IMR-90 (cell line): ENCODE measurements at regions not wholly inside any gene's neighbourhood (a gene's known extent, or its start where the extent isn't known, plus 50 kb on each side); places are given as distances from the start of the nearest gene placed in this dataset.

Source experiments
- ATAC-seq: fragments of 200-7000 bp; cut with Tn5 transposase; 2 replicates; pipeline ENCODE4 v1.9.1; 2020; ENCODE audit warnings: low read depth, mild to moderate bottlenecking, moderate library complexity
- BruUV-seq: library from RNA; stranded (reverse); fragments of 400-500 nt; replicated peaks from 2 replicates; lab custom pipeline; 2021; lab: Mats Ljungman, UMichigan
- CTCF ChIA-PET: fragments of 300-600 bp; formaldehyde crosslinking; extraction: SDS; loops from one replicate; lab custom pipeline; 2021; ENCODE audit warnings: antibody characterized with exemption; lab: Yijun Ruan, JAX
- POLR2A ChIA-PET: fragments of 300-600 bp; sonication (Branson Sonifier 250); formaldehyde crosslinking; loops from one replicate; lab custom pipeline; 2022; ENCODE audit warnings: antibody characterized with exemption; ENCODE audit not compliant: unreplicated experiment; lab: Charles Lee
- DNase-seq: peaks from one replicate; pipeline ENCODE4 v3.0.0; 2013
- H2AFZ ChIP-seq: replicated peaks from 2 replicates; pipeline ENCODE3; 2013; ENCODE audit warnings: low read length, mild to moderate bottlenecking; ENCODE audit not compliant: poor library complexity
- H2AK5ac ChIP-seq: 2 replicates; pipeline ENCODE4 v1.6.1; 2013; ENCODE audit warnings: low read depth, low read length, inconsistent platforms
- H2AK9ac ChIP-seq: replicated peaks from 2 replicates; pipeline ENCODE3; 2013; ENCODE audit warnings: mild to moderate bottlenecking, low read depth, low read length, moderate library complexity; ENCODE audit not compliant: poor library complexity
- H2BK120ac ChIP-seq: 2 replicates; pipeline ENCODE4 v1.6.1; 2013; ENCODE audit warnings: low read depth, low read length, inconsistent platforms
- H2BK15ac ChIP-seq: 3 replicates; pipeline ENCODE4 v1.6.1; 2013; ENCODE audit warnings: low read depth, low read length, inconsistent platforms
- H2BK20ac ChIP-seq: 2 replicates; pipeline ENCODE4 v1.6.1; 2013; ENCODE audit warnings: low read depth, mild to moderate bottlenecking, inconsistent platforms, low read length, moderate library complexity
- H2BK5ac ChIP-seq: 2 replicates; pipeline ENCODE4 v1.6.1; 2013; ENCODE audit warnings: mild to moderate bottlenecking, low read depth, low read length, inconsistent platforms; ENCODE audit not compliant: poor library complexity, severe bottlenecking
- H3K14ac ChIP-seq: replicated peaks from 2 replicates; pipeline ENCODE4 v1.6.1; 2013; ENCODE audit warnings: low read depth, low read length, inconsistent platforms
- H3K18ac ChIP-seq: 2 replicates; pipeline ENCODE4 v1.6.1; 2013; ENCODE audit warnings: low read depth, low read length, control low read depth
- H3K23ac ChIP-seq: 2 replicates; pipeline ENCODE4 v1.6.1; 2013; ENCODE audit warnings: low read depth, low read length, inconsistent platforms
- H3K27ac ChIP-seq: 2 replicates; pipeline ENCODE4 v1.5.1; 2013; ENCODE audit warnings: mild to moderate bottlenecking, control low read depth, low read length; ENCODE audit not compliant: insufficient read depth
- H3K27me3 ChIP-seq: 2 replicates; pipeline ENCODE4 v1.6.1; 2013; ENCODE audit warnings: low read length; ENCODE audit not compliant: control insufficient read depth, insufficient read depth
- H3K36me3 ChIP-seq: 2 replicates; pipeline ENCODE4 v1.6.1; 2013; ENCODE audit warnings: low read length, mixed read lengths; ENCODE audit not compliant: control insufficient read depth, insufficient read depth
- H3K4ac ChIP-seq: 2 replicates; pipeline ENCODE4 v1.6.1; 2013; ENCODE audit warnings: low read depth, low read length, inconsistent platforms
- H3K4me1 ChIP-seq: 2 replicates; pipeline ENCODE4 v1.6.1; 2013; ENCODE audit warnings: low read length, mixed read lengths; ENCODE audit not compliant: control insufficient read depth, insufficient read depth
- H3K4me2 ChIP-seq: 2 replicates; pipeline ENCODE4 v1.6.1; 2013; ENCODE audit warnings: low read depth, mild to moderate bottlenecking, control low read depth, low read length, moderate library complexity
- H3K4me3 ChIP-seq: 2 replicates; pipeline ENCODE4 v1.5.1; 2013; ENCODE audit warnings: low read depth, mild to moderate bottlenecking, control low read depth, low read length, moderate library complexity; ENCODE audit not compliant: insufficient read depth
- H3K56ac ChIP-seq: 2 replicates; pipeline ENCODE4 v1.6.1; 2013; ENCODE audit warnings: low read length, inconsistent platforms; ENCODE audit not compliant: insufficient read depth; ENCODE audit errors: extremely low read depth
- H3K79me1 ChIP-seq, 2 experiments: 2 replicates each; pipeline ENCODE4 v1.6.1; 2013; ENCODE audit warnings: low read length in 2 of 2, inconsistent platforms in 1 of 2, low read depth in 1 of 2
- H3K9ac ChIP-seq: 2 replicates; pipeline ENCODE4 v1.6.1; 2013; ENCODE audit warnings: low read depth, low read length, control low read depth
- H3K9me1 ChIP-seq: 2 replicates; pipeline ENCODE4 v1.6.1; 2013; ENCODE audit warnings: low read length, inconsistent platforms; ENCODE audit not compliant: insufficient read depth
- H3K9me3 ChIP-seq: 2 replicates; pipeline ENCODE4 v1.6.1; 2013; ENCODE audit warnings: low read length; ENCODE audit not compliant: control insufficient read depth, insufficient read depth
- H4K20me1 ChIP-seq: 2 replicates; pipeline ENCODE4 v1.6.1; 2013; ENCODE audit warnings: low read length, inconsistent platforms; ENCODE audit not compliant: insufficient read depth
- H4K5ac ChIP-seq: 2 replicates; pipeline ENCODE4 v1.6.1; 2013; ENCODE audit warnings: mild to moderate bottlenecking, low read depth, low read length, control low read depth
- H4K8ac ChIP-seq, 2 experiments: 2 replicates each; pipeline ENCODE4 v1.6.1; 2013; ENCODE audit warnings: low read depth in 2 of 2, low read length in 2 of 2, control low read depth in 1 of 2, inconsistent platforms in 1 of 2
- H4K91ac ChIP-seq: 2 replicates; pipeline ENCODE4 v1.6.1; 2013; ENCODE audit warnings: low read depth, low read length, inconsistent platforms; ENCODE audit not compliant: insufficient read depth
- CHD1 ChIP-seq: IDR thresholded peaks from 2 replicates; pipeline ENCODE4 v1.6.1; 2012; ENCODE audit warnings: low read depth, low read length, improper control_type of control experiment
- MXI1 ChIP-seq: IDR thresholded peaks from 2 replicates; pipeline ENCODE4 v1.6.1; 2012; ENCODE audit warnings: low read depth, mild to moderate bottlenecking, low read length, moderate library complexity, borderline replicate concordance
- NFE2L2 ChIP-seq: fragments of 150-350 bp; IDR thresholded peaks from 2 replicates; pipeline ENCODE4 v1.6.1; 2016; ENCODE audit warnings: low read depth, mild to moderate bottlenecking, low read length
- POLR2A ChIP-seq: IDR thresholded peaks from 2 replicates; pipeline ENCODE4 v1.6.1; 2012; ENCODE audit warnings: mild to moderate bottlenecking, low read depth, low read length
- WGBS, 2 experiments: methylation state at CpG; one replicate each; pipeline versions ENCODE4 v1.1.5 to v1.1.7; 2013; ENCODE audit warnings: missing lambda C conversion rate in 2 of 2; ENCODE audit not compliant: insufficient read length in 1 of 2; ENCODE audit errors: extremely low coverage in 2 of 2; 5-methylcytosine and 5-hydroxymethylcytosine counted together
- dilution Hi-C: fragments of 300-500 bp; cut with HindIII; formaldehyde crosslinking; loops from one replicate; pipeline ENCODE4 v1.14.3; 2018; ENCODE audit warnings: low sequenced_read_pairs; ENCODE audit not compliant: unreplicated experiment
- in situ Hi-C: fragments of 300-500 bp; cut with MboI; formaldehyde crosslinking; loops from 3 replicates; pipeline ENCODE4 v1.14.3; 2019; ENCODE audit warnings: low sequenced_read_pairs, inconsistent platforms, mixed read lengths
- intact Hi-C: fragments of 100-400 bp; cut with micrococcal nuclease; formaldehyde crosslinking; loops from 2 replicates; pipeline ENCODE4 v1.10.0; 2022
- TF ChIP-seq, protein P1 (sequence below): conservative IDR thresholded peaks from 2 replicates; pipeline ENCODE4 v1.5.1; 2012; ENCODE audit warnings: mild to moderate bottlenecking, low read depth, low read length, improper control_type of control experiment

GRCh38 chr1:95733031-95733430 is 499.0 kb downstream of the RWDD3 start:
- H3K4me1 ChIP-seq, result no peaks in the 10 kb centered on the region
- no peaks in the 10 kb centered on the region for H3K36me3 ChIP-seq
- ChIA-PET CTCF (no interaction called here), POLR2A (no interaction called here)
- no peaks in the 10 kb centered on the region for H3K27me3 ChIP-seq
- TF ChIP-seq POLR2A (no peak), NFE2L2 (no peak), CHD1 (no peak), MXI1 (no peak)
- TF ChIP-seq, protein P1, sequence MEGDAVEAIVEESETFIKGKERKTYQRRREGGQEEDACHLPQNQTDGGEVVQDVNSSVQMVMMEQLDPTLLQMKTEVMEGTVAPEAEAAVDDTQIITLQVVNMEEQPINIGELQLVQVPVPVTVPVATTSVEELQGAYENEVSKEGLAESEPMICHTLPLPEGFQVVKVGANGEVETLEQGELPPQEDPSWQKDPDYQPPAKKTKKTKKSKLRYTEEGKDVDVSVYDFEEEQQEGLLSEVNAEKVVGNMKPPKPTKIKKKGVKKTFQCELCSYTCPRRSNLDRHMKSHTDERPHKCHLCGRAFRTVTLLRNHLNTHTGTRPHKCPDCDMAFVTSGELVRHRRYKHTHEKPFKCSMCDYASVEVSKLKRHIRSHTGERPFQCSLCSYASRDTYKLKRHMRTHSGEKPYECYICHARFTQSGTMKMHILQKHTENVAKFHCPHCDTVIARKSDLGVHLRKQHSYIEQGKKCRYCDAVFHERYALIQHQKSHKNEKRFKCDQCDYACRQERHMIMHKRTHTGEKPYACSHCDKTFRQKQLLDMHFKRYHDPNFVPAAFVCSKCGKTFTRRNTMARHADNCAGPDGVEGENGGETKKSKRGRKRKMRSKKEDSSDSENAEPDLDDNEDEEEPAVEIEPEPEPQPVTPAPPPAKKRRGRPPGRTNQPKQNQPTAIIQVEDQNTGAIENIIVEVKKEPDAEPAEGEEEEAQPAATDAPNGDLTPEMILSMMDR, result no peak
- no peak overlapping the region for H4K8ac ChIP-seq
- DNase-seq (no peak), ATAC-seq (no peak)
- H3K56ac ChIP-seq, result no peak overlapping the region
- no peak overlapping the region for H2AK5ac ChIP-seq
- H2BK20ac ChIP-seq, result no peak overlapping the region
- H3K14ac ChIP-seq, result no peak overlapping the region
- no peaks in the 10 kb centered on the region; the same call in 1 of the 2 replicates for H3K9me3 ChIP-seq
- no peaks in the 10 kb centered on the region for H3K9me1 ChIP-seq
- in situ Hi-C loops (no loop called here), intact Hi-C loops (loop anchor here (2.0 to 10.0 kb wide), 2 partner anchors 32 to 272 kb away; no protein-coding TSS in a partner anchor), dilution Hi-C loops (no loop called here)
- H2BK15ac ChIP-seq, result no peak overlapping the region
- BruUV-seq, result no TSS peak
- H3K4me3 ChIP-seq, result no peak overlapping the region
- no peak overlapping the region for H3K4ac ChIP-seq
- no peak overlapping the region for H2BK120ac ChIP-seq
- H3K9ac ChIP-seq, result no peak overlapping the region
- no peak overlapping the region for H4K5ac ChIP-seq
- H2AFZ ChIP-seq, result no peak overlapping the region
- H3K27ac ChIP-seq, result no peak overlapping the region
- no peak overlapping the region for H3K23ac ChIP-seq
- no peak overlapping the region for H3K4me2 ChIP-seq
- 8% methylated on average over 1 of the region's 1 CpG; no CpG with 5 or more reads in 1 of the 2 experiments for WGBS, 2 experiments
- no peaks in the 10 kb centered on the region for H4K20me1 ChIP-seq
- H3K18ac ChIP-seq, result no peak overlapping the region
- no peak overlapping the region for H2AK9ac ChIP-seq
- H2BK5ac ChIP-seq, result no peak overlapping the region
- no peaks in the 10 kb centered on the region for H3K79me1 ChIP-seq
- H4K91ac ChIP-seq, result no peak overlapping the region
